ENCODE measurements at regions not wholly inside any gene's neighbourhood (a gene's known extent, or its start where the extent isn't known, plus 50 kb on each side); places are given as distances from the start of the nearest gene placed in this dataset.

GRCh38 chr6:137369136-137369535 is 125.1 kb downstream of the OLIG3 start (continued):
- no peak for TF ChIP-seq HDAC2 (IDR thresholded peaks at IDR 0.05; ENCODE audit: borderline replicate concordance in 1 of 2, low read depth in 2 of 2, low read length in 2 of 2)

Measured in H1 (cell line).